Mesenchymal stem cell (in vitro differentiated cells and primary cell): ENCODE measurements at regions not wholly inside any gene's neighbourhood (a gene's known extent, or its start where the extent isn't known, plus 50 kb on each side); places are given as distances from the start of the nearest gene placed in this dataset.

ENCODE experiments used
- DNase-seq: peaks from one replicate; pipeline ENCODE4 v3.0.0-alpha.2; 2013
- H2AFZ ChIP-seq: one replicate; pipeline ENCODE4 v1.6.1; 2013; ENCODE audit warnings: low read depth, mild to moderate bottlenecking, control low read depth, inconsistent platforms, low read length, moderate library complexity
- H2AK5ac ChIP-seq: 2 replicates; pipeline ENCODE4 v1.6.1; 2013; ENCODE audit warnings: low read length, moderate library complexity, mild to moderate bottlenecking, inconsistent platforms; ENCODE audit not compliant: severe bottlenecking
- H2BK120ac ChIP-seq: one replicate; pipeline ENCODE4 v1.6.1; 2013; ENCODE audit warnings: low read depth, mild to moderate bottlenecking, inconsistent platforms, low read length, moderate library complexity
- H2BK12ac ChIP-seq, 2 experiments: one replicate each; pipeline ENCODE4 v1.6.1; 2013; ENCODE audit warnings: inconsistent platforms in 2 of 2, low read length in 2 of 2, mild to moderate bottlenecking in 2 of 2, moderate library complexity in 2 of 2, control low read depth in 1 of 2
- H2BK15ac ChIP-seq: one replicate; pipeline ENCODE4 v1.6.1; 2013; ENCODE audit warnings: mild to moderate bottlenecking, low read depth, inconsistent platforms; ENCODE audit not compliant: poor library complexity, severe bottlenecking
- H2BK5ac ChIP-seq: 2 replicates; pipeline ENCODE4 v1.6.1; 2013; ENCODE audit warnings: low read depth, mild to moderate bottlenecking, low read length, control low read depth, inconsistent platforms; ENCODE audit not compliant: poor library complexity, severe bottlenecking
- H3K14ac ChIP-seq, 2 experiments: one replicate each; pipeline ENCODE4 v1.6.1; 2013; ENCODE audit warnings: inconsistent platforms in 2 of 2, low read length in 2 of 2, control low read depth in 1 of 2, mild to moderate bottlenecking in 1 of 2, moderate library complexity in 1 of 2
- H3K18ac ChIP-seq, 2 experiments: one replicate each; pipeline ENCODE4 v1.6.1; 2013; ENCODE audit warnings: inconsistent platforms in 2 of 2, low read length in 2 of 2, control low read depth in 1 of 2, low read depth in 1 of 2, mild to moderate bottlenecking in 1 of 2
- H3K23ac ChIP-seq, 2 experiments: one replicate each; pipeline ENCODE4 v1.6.1; 2013; ENCODE audit warnings: inconsistent platforms in 2 of 2, low read length in 2 of 2, mild to moderate bottlenecking in 2 of 2, moderate library complexity in 2 of 2, control low read depth in 1 of 2
- H3K27ac ChIP-seq: 2 replicates; pipeline ENCODE4 v1.5.1; 2013; ENCODE audit warnings: mild to moderate bottlenecking, moderate library complexity, low read length, control low read depth, inconsistent platforms; ENCODE audit not compliant: poor library complexity, severe bottlenecking
- H3K27me3 ChIP-seq, 2 experiments: 2 replicates each; pipeline versions ENCODE4 v1.6.1 to v1.7.0; 2013; ENCODE audit warnings: low read length in 2 of 2, mild to moderate bottlenecking in 2 of 2, moderate library complexity in 2 of 2, control low read depth in 1 of 2, inconsistent platforms in 1 of 2; ENCODE audit not compliant: control insufficient read depth in 1 of 2, insufficient read depth in 1 of 2
- H3K36me3 ChIP-seq, 2 experiments: 2 replicates each; pipeline versions ENCODE4 v1.6.1 to v1.7.0; 2013; ENCODE audit warnings: low read length in 2 of 2, control low read depth in 1 of 2, inconsistent platforms in 1 of 2, low read depth in 1 of 2, mild to moderate bottlenecking in 1 of 2; ENCODE audit not compliant: insufficient read depth in 2 of 2, control insufficient read depth in 1 of 2
- H3K4ac ChIP-seq, 2 experiments: one replicate each; pipeline ENCODE4 v1.6.1; 2013; ENCODE audit warnings: inconsistent platforms in 2 of 2, low read length in 2 of 2, mild to moderate bottlenecking in 2 of 2, moderate library complexity in 2 of 2, control low read depth in 1 of 2, low read depth in 1 of 2
- H3K4me1 ChIP-seq: 2 replicates; pipeline ENCODE4 v1.6.1; 2013; ENCODE audit warnings: low read depth, low read length, control low read depth; ENCODE audit not compliant: control insufficient read depth, insufficient read depth
- H3K4me2 ChIP-seq: 2 replicates; pipeline ENCODE4 v1.6.1; 2013; ENCODE audit warnings: low read length, mild to moderate bottlenecking, inconsistent platforms; ENCODE audit not compliant: poor library complexity, severe bottlenecking
- H3K4me3 ChIP-seq, 2 experiments: 2 replicates each; pipeline versions ENCODE4 v1.5.1 to v1.7.0; 2013; ENCODE audit warnings: low read length in 2 of 2, mild to moderate bottlenecking in 2 of 2, control low read depth in 1 of 2, low read depth in 1 of 2; ENCODE audit not compliant: insufficient read depth in 1 of 2
- H3K79me1 ChIP-seq: replicated peaks from 2 replicates; pipeline ENCODE4 v1.6.1; 2013; ENCODE audit warnings: mild to moderate bottlenecking, control low read depth, low read length, inconsistent platforms; ENCODE audit not compliant: poor library complexity, severe bottlenecking
- H3K9ac ChIP-seq: 2 replicates; pipeline ENCODE4 v1.7.0; 2013; ENCODE audit warnings: mild to moderate bottlenecking, low read length, moderate library complexity
- H3K9me3 ChIP-seq: 2 replicates; pipeline ENCODE4 v1.7.0; 2013; ENCODE audit warnings: mild to moderate bottlenecking, low read length; ENCODE audit not compliant: control insufficient read depth
- H4K8ac ChIP-seq: one replicate; pipeline ENCODE4 v1.6.1; 2013; ENCODE audit warnings: inconsistent platforms, mild to moderate bottlenecking, low read length, moderate library complexity
- H4K91ac ChIP-seq: one replicate; pipeline ENCODE4 v1.6.1; 2013; ENCODE audit warnings: mild to moderate bottlenecking, low read length, inconsistent platforms
- WGBS: methylation state at CpG from one replicate; pipeline ENCODE4 v1.1.7; 2013; ENCODE audit warnings: mixed read lengths; 5-methylcytosine and 5-hydroxymethylcytosine counted together

GRCh38 chr11:30758518-30758917, 172.4 kb upstream of the MPPED2 start:
- Histone ChIP-seq H3K23ac (no peak overlapping the region), H2BK15ac (no peak overlapping the region), H2AFZ (no peak overlapping the region), H3K4me2 (no peak overlapping the region), H3K9me3 (peaks cover 12% of the 10 kb centered on the region), H2BK120ac (no peak overlapping the region), H4K91ac (no peak overlapping the region), H3K4me3 (no peak overlapping the region), H3K36me3 (no peaks in the 10 kb centered on the region), H3K18ac (no peak overlapping the region), H3K4ac (no peak overlapping the region), H3K4me1 (no peaks in the 10 kb centered on the region), H3K9ac (no peak overlapping the region), H2AK5ac (no peak overlapping the region), H2BK12ac (no peak overlapping the region), H3K79me1 (no peaks in the 10 kb centered on the region), H4K8ac (no peak overlapping the region), H3K27ac (no peak overlapping the region), H3K14ac (no peak overlapping the region), H3K27me3 (no peaks in the 10 kb centered on the region), H2BK5ac (no peak overlapping the region)
- DNase-seq, result no peak
- 86% methylated on average over 1 of the region's 1 CpG for WGBS

DNA sequence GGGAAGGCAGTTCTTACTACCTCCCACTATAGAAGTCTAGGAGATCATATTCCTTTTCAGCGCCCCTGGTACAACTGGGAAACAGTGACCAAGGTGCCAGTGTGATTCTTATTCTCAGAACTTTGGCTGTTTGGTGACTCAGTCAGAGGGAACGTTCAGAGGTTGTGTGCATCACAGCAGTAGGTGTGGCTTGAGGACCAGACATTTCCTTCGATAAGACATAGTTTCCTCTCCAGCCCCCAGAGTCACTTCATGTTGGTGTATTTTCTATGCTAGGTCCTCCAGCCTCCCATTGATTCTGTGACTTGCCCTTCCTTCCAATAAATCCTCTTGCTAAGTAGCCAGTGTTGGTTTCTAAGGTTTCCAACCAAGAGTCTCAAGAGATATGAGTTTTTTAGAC, 171.9 kb upstream of the MPPED2 start:
- Histone ChIP-seq H3K4ac (no peak overlapping the region), H2BK15ac (no peak overlapping the region), H3K27me3 (no peaks in the 10 kb centered on the region), H2BK5ac (no peak overlapping the region), H3K23ac (no peak overlapping the region), H4K8ac (no peak overlapping the region), H3K4me2 (no peak overlapping the region), H2AK5ac (no peak overlapping the region), H3K36me3 (no peaks in the 10 kb centered on the region), H3K9me3 (peaks cover 7% of the 10 kb centered on the region), H3K9ac (no peak overlapping the region), H3K4me3 (no peak overlapping the region), H2BK120ac (no peak overlapping the region), H2BK12ac (no peak overlapping the region), H3K4me1 (no peaks in the 10 kb centered on the region), H3K18ac (no peak overlapping the region), H3K14ac (no peak overlapping the region), H3K27ac (no peak overlapping the region), H3K79me1 (no peaks in the 10 kb centered on the region), H2AFZ (no peak overlapping the region), H4K91ac (no peak overlapping the region)
- DNase-seq, result no peak
- WGBS, result 78% methylated on average over 3 of the region's 3 CpGs

GRCh38 chr11:30753994-30754393, 167.8 kb upstream of the MPPED2 start:
- no peak for DNase-seq
- Histone ChIP-seq H3K4me3 (no peak overlapping the region), H3K23ac (no peak overlapping the region), H2AK5ac (no peak overlapping the region), H4K91ac (no peak overlapping the region), H2BK120ac (no peak overlapping the region), H3K4ac (no peak overlapping the region), H3K4me2 (no peak overlapping the region), H3K9me3 (no peaks in the 10 kb centered on the region), H2BK5ac (no peak overlapping the region), H2AFZ (no peak overlapping the region), H4K8ac (no peak overlapping the region), H2BK12ac (no peak overlapping the region), H2BK15ac (no peak overlapping the region), H3K9ac (no peak overlapping the region), H3K14ac (no peak overlapping the region), H3K27ac (no peak overlapping the region), H3K4me1 (no peaks in the 10 kb centered on the region), H3K27me3 (no peaks in the 10 kb centered on the region), H3K79me1 (no peaks in the 10 kb centered on the region), H3K36me3 (no peaks in the 10 kb centered on the region), H3K18ac (no peak overlapping the region)
- WGBS, result no CpG with 5 or more reads among the region's 2 CpGs

DNA sequence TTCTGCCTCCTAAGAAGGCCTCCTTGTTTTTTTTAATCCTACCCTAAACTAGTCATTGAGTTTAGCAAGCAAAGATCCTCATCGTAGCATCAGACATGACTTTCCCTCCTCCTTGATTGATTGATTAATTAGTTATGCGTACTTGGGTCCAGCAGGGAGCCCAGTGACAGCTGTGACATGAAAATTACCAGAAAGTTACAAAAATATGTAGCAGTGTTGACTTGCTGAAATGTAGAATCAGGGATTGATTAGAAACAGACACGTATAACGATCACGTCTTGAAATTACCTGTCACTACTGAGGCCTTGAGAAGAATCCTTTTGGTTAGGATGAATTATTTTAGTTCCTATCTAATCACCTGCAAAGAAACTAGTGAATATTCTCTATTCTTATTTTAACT, 167.4 kb upstream of the MPPED2 start:
- Histone ChIP-seq H2BK5ac (no peak overlapping the region), H2BK120ac (no peak overlapping the region), H3K23ac (no peak overlapping the region), H4K8ac (no peak overlapping the region), H2AFZ (no peak overlapping the region), H3K27me3 (no peaks in the 10 kb centered on the region), H3K4me3 (no peak overlapping the region), H3K4me1 (no peaks in the 10 kb centered on the region), H3K18ac (no peak overlapping the region), H4K91ac (no peak overlapping the region), H3K79me1 (no peaks in the 10 kb centered on the region), H3K36me3 (no peaks in the 10 kb centered on the region), H3K4me2 (no peak overlapping the region), H2BK12ac (no peak overlapping the region), H3K4ac (no peak overlapping the region), H3K14ac (no peak overlapping the region), H3K9me3 (no peaks in the 10 kb centered on the region), H2BK15ac (no peak overlapping the region), H3K9ac (no peak overlapping the region), H2AK5ac (no peak overlapping the region), H3K27ac (no peak overlapping the region)
- 86% methylated on average over 5 of the region's 5 CpGs for WGBS
- DNase-seq, result no peak
